ENCODE measurements at regions not wholly inside any gene's neighbourhood (a gene's known extent, or its start where the extent isn't known, plus 50 kb on each side); places are given as distances from the start of the nearest gene placed in this dataset.
A peak's percentile ranks its signal among the peaks of the same experiment; 100 is the strongest.
"Not testable (repeated sequence)": the region's sequence is repeated elsewhere in the genome, so short reads cannot be mapped to it uniquely, and the experiment has no call there.

DNA sequence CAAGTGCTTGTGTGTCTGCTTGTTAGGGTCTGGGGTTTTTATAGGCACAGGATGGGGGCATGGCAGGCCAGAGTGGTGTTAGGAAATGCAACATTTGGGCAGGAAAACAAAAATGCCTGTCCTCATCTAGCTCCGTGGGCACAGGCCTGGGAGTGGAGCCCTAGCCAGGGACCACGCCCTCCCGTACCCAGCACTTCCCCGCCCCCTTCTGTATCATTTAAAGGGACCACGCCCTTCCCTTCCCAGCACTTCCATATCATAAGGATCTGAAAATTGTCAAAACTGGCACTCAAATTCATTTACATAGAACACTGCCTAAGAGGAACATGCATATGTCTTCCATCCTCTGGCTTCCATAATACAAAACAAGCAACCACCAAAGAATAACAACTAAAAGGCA is 185.8 kb downstream of the B3GLCT start:
- no peak for DNase-seq
- in situ Hi-C loops (cut with MboI; ENCODE audit: low pct_unique_long_range_greater_than_20kb, low sequenced_read_pairs) = no loop called here

DNA sequence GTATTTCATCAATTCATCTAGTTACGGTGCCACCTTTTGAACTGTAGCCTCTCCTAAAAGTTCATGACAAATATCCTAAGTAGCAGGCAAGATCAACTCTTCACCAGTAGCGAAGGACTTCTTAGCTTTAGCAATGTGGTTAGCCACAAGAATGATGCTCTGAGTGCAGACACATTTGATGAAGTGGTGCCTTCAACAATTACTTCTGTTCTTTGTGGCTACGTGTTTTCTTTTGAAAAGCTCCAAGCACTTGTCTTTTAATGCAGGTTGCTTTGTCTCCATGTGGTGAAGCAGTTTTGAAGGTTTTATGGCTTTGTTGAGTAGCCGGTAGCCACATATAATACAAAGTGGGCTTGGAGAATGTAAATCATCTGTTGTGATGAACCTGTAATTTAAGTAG is 194.7 kb downstream of the B3GLCT start:
- in situ Hi-C loops (cut with MboI; ENCODE audit: low pct_unique_long_range_greater_than_20kb, low sequenced_read_pairs) = no loop called here
- DNase-seq = no peak

DNA sequence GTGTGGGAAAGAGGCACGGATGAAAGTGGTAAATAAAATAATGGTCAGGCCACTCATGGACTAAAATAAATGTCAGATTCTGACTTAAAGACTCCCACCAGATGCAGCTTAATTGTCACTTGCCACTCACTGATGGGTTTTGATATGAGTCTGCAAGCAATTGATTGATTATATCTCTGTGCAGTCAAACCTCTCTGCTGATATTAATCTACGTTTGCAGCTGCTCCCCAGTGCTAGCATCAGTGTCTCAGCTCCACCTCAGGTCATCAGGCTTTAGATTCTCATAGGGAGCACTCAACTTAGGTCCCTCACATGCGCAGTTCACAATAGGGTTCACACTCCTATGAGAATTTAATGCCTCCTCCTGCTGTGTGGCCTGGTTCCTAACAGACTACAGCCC is 195.3 kb downstream of the B3GLCT start:
- in situ Hi-C loops (cut with MboI; ENCODE audit: low pct_unique_long_range_greater_than_20kb, low sequenced_read_pairs) = no loop called here
- no peak for DNase-seq

DNA sequence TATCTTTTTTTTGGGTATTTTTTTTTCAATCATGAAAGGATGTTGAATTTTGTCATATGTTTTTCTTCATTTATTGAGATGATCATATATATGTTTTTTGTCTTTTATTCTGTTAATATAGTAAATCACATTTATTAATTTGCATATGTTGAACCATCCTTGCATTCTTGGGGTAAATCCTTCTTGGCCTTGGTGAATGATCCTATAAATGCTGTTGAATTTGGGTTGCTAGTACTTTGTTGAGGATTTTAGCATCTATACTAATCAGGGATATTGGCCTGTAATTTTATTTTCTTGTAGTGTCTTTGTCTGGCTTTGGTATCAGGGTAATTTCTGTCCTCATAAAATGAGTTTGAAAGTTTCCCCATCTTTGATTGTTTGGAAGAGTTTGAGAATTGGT is 199.9 kb downstream of the B3GLCT start:
- in situ Hi-C loops (cut with MboI; ENCODE audit: low pct_unique_long_range_greater_than_20kb, low sequenced_read_pairs) = loop anchor here (25.0 kb wide), 1 partner anchor 162 kb away; no protein-coding TSS in a partner anchor
- no peak for DNase-seq

GRCh38 chr13:31403711-31404110 is 203.9 kb downstream of the B3GLCT start:
- in situ Hi-C loops (cut with MboI; ENCODE audit: low pct_unique_long_range_greater_than_20kb, low sequenced_read_pairs) = loop anchor here (25.0 kb wide), 1 partner anchor 166 kb away; no protein-coding TSS in a partner anchor
- DNase-seq = not testable (repeated sequence)

DNA sequence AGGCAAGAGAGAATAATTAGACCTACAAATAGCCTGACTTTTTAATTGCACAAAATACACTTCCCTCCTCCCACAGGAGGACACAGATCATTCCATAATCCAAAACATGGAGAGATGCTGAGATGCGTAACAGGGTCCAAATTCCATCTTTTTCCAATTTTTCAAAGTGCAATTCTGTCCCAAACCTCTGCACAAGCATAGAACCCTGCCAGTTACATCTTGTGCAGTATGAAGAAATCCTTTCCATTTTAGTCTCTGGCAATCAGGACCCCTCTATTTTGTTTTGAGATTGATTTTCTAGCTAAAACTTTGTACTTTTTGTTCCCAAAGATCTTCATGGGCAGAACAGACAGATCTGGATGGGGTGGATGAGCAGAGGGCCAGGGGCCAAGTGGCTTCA is 209.2 kb downstream of the B3GLCT start:
- no peak for DNase-seq
- in situ Hi-C loops (cut with MboI; ENCODE audit: low pct_unique_long_range_greater_than_20kb, low sequenced_read_pairs) = loop anchor here (25.0 kb wide), 1 partner anchor 172 kb away; no protein-coding TSS in a partner anchor

DNA sequence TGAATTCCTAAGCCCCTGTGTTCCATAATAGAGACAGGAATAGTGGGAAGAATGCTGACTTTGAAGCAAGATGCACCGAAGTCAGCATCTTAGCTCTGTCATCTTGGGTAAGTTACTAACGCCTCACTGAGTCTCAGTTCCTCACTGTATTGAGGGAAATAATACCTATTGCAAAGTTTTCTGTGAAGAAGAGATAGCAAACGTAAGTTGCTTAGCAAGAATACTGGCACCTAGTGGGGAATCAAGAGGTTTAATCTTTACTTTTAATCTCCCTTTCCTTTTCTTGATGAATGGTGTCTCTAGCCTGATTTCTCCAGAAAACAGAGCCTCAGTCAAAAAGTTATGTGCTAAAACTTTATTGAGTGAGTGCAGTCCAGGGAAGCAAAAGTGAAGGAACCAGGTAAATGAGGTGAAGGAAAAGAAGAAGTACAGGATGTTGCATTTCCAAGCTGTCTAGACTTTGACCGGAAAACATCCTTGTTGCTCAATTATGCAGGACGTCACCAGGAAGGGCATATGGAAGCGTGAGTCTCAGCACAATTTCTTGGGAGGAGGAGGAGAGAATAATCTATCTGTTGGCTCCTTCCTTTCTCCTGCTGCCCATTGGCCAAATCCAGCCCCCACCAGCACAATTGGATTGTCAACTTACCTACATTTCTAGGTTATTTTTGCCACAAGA is 210.0 kb downstream of the B3GLCT start:
- in situ Hi-C loops (cut with MboI; ENCODE audit: low pct_unique_long_range_greater_than_20kb, low sequenced_read_pairs) = loop anchor here (25.0 kb wide), 1 partner anchor 173 kb away; no protein-coding TSS in a partner anchor
- no peak for DNase-seq

DNA sequence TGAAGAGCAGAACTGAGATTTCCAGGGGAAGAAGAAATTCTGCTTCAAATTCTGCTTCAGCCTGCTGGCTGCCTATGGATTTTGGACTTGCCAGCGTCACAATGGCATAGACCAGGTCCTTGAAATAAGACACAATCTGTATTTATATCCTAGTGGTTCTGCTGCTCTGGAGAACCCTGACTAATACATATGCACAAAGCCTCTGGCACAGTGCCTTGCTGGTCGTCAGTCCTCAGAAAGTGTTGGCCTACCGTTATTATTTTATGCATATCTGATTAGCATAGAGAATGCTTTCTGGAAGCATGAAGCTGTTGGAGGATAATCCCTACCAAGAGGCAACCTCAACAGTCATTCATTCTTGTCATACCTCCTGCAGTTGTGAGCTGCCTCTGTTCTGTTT is 213.7 kb downstream of the B3GLCT start:
- in situ Hi-C loops (cut with MboI; ENCODE audit: low pct_unique_long_range_greater_than_20kb, low sequenced_read_pairs) = loop anchor here (25.0 kb wide), 1 partner anchor 176 kb away; no protein-coding TSS in a partner anchor
- no peak for DNase-seq

DNA sequence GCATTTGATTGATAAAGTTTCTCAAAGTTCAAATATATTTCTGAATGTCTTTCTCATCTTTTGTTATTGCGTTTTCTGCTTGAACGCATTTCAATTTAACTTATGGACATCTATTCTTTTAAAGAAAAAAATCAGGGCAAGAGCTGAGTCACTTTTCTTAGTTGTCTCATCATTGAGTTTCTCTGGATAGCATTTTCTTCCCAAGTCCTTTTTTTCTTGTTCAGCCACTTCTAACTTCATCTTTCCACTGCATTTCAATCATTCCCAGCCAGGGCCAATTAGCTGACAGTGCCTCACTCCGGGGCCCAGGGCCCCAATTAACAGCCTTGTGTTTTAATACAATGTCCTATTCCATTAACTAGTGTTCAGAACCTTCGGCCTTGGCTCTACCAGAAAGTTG is 216.3 kb downstream of the B3GLCT start:
- no peak for DNase-seq
- in situ Hi-C loops (cut with MboI; ENCODE audit: low pct_unique_long_range_greater_than_20kb, low sequenced_read_pairs) = loop anchor here (25.0 kb wide), 1 partner anchor 179 kb away; no protein-coding TSS in a partner anchor

GRCh38 chr13:31418186-31418585 is 218.4 kb downstream of the B3GLCT start:
- in situ Hi-C loops (cut with MboI; ENCODE audit: low pct_unique_long_range_greater_than_20kb, low sequenced_read_pairs) = loop anchor here (25.0 kb wide), 1 partner anchor 181 kb away; no protein-coding TSS in a partner anchor
- no peak for DNase-seq

DNA sequence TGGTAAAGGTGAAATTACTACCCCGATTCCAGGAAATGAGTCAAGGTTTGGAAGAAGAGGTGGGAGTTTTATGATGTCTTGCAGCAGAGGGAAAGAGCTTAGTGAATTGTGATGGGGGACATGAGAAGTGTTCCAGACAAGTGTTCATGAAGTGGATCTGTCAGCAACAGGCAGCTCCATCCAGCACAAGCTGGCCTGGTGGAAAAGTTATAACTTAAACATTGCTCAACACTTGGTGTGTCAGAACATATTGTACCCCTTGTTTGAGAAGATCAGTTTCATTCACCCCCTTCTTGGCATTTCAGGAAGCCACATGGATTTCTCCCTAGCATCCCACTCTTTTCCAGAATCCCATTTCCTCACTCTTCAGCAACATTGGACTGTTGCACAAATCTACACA is 222.0 kb downstream of the B3GLCT start:
- no peak for DNase-seq
- in situ Hi-C loops (cut with MboI; ENCODE audit: low pct_unique_long_range_greater_than_20kb, low sequenced_read_pairs) = loop anchor here (25.0 kb wide), 1 partner anchor 184 kb away; no protein-coding TSS in a partner anchor

- in situ Hi-C loops (cut with MboI; ENCODE audit: low pct_unique_long_range_greater_than_20kb, low sequenced_read_pairs) = loop anchor here (25.0 kb wide), 1 partner anchor 187 kb away; no protein-coding TSS in a partner anchor
- DNase-seq = peak; percentile 86
Observed at GRCh38 chr13:31424130-31424729, 224.5 kb downstream of the B3GLCT start.

DNA sequence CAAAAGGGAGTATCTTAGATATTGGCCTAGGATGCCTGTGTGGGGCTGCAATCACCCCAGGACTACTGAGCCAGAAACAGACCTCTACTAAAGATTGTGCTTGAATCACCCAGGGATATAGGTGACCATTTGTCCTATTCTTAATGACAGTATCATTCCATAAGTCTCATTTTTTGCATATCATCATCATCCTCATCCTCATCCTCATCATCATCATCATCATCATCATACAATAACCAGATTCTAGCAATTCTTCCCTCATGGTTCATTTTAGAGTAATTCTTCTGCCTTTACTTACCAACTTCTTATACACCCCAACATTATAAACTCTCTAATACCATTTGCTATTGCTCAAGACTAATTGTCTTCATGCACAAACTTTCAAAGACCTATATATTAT is 226.6 kb downstream of the B3GLCT start:
- DNase-seq = no peak
- in situ Hi-C loops (cut with MboI; ENCODE audit: low pct_unique_long_range_greater_than_20kb, low sequenced_read_pairs) = loop anchor here (25.0 kb wide), 1 partner anchor 311 kb away; the partner anchor contains the start of gene RXFP2

- in situ Hi-C loops (cut with MboI; ENCODE audit: low pct_unique_long_range_greater_than_20kb, low sequenced_read_pairs) = loop anchor here (25.0 kb wide), 1 partner anchor 310 kb away; the partner anchor contains the start of gene RXFP2
- no peak for DNase-seq
Observed at GRCh38 chr13:31427151-31428100, 227.7 kb downstream of the B3GLCT start.

GRCh38 chr13:31431722-31432137 is 232.0 kb downstream of the B3GLCT start:
- in situ Hi-C loops (cut with MboI; ENCODE audit: low pct_unique_long_range_greater_than_20kb, low sequenced_read_pairs) = loop anchor here (25.0 kb wide), 1 partner anchor 306 kb away; the partner anchor contains the start of gene RXFP2
- DNase-seq = peak; percentile 37

DNA sequence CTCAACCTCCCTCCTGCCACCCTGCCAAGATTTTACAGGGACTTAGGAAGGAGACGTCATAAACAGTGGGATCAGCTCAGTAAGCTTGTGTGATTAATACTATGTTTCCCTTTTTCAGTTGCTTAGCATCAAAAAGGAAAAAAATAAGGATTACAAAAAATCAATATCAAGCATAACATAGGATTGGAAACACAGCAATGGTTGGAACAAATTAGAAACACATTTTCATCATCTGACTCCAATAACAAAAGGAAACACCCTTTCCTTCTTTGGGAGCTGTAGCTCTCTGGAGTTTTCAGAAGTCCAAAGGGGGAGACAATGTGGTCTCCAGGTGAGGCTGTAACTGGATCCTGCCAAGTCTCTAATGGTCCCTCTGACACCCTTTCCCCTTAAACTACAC is 233.4 kb downstream of the B3GLCT start:
- in situ Hi-C loops (cut with MboI; ENCODE audit: low pct_unique_long_range_greater_than_20kb, low sequenced_read_pairs) = loop anchor here (25.0 kb wide), 1 partner anchor 304 kb away; the partner anchor contains the start of gene RXFP2
- no peak for DNase-seq

GRCh38 chr13:31433746-31434145 is 234.0 kb downstream of the B3GLCT start:
- in situ Hi-C loops (cut with MboI; ENCODE audit: low pct_unique_long_range_greater_than_20kb, low sequenced_read_pairs) = loop anchor here (25.0 kb wide), 1 partner anchor 304 kb away; the partner anchor contains the start of gene RXFP2
- no peak for DNase-seq

- in situ Hi-C loops (cut with MboI; ENCODE audit: low pct_unique_long_range_greater_than_20kb, low sequenced_read_pairs) = loop anchor here (25.0 kb wide), 1 partner anchor 303 kb away; the partner anchor contains the start of gene RXFP2
Observed at GRCh38 chr13:31434613-31435012, 234.8 kb downstream of the B3GLCT start.

DNA sequence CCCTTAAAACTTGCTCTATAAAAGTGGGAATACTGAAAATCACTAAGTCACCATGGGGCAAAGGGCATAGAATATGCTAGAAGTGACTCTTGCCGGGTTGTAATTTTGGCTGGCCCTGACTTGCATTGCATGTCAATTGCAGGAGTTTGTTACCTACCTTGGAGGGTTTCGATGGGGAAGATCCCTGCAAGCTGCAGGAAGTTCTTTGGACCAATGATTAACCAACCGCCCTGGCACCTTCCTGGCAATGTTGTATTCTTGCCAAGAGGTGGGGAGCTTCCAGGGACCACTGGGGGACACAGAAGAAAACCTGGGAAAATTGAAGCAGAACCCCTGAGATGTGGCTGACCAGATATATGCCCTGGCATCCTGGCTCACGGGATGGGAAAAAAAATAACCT is 235.8 kb downstream of the B3GLCT start:
- DNase-seq = no peak
- in situ Hi-C loops (cut with MboI; ENCODE audit: low pct_unique_long_range_greater_than_20kb, low sequenced_read_pairs) = loop anchor here (25.0 kb wide), 1 partner anchor 302 kb away; the partner anchor contains the start of gene RXFP2

More at GRCh38 chr13:31434613-31435012, 234.8 kb downstream of the B3GLCT start:
- no peak for DNase-seq

Measured in KBM-7 (cell line).